Mucosa of descending colon (tissue), 3 donors: ENCODE measurements at regions not wholly inside any gene's neighbourhood (a gene's known extent, or its start where the extent isn't known, plus 50 kb on each side); places are given as distances from the start of the nearest gene placed in this dataset.

Source experiments
- ATAC-seq: fragments of 200-7000 bp; cut with Tn5 transposase; one replicate; pipeline ENCODE4 v1.9.1; 2020; ENCODE audit warnings: mild to moderate bottlenecking, moderate library complexity
- DNase-seq, 3 donors: peaks; one replicate each; pipeline ENCODE4 v3.0.0-alpha.2; 2020
- H3K36me3 ChIP-seq: fragments of 200-600 bp; one replicate; pipeline ENCODE4 v1.8.0; 2021; ENCODE audit warnings: low read depth, mild to moderate bottlenecking
- H3K4me1 ChIP-seq: fragments of 200-600 bp; one replicate; pipeline ENCODE4 v1.8.0; 2021; ENCODE audit warnings: low read depth, mild to moderate bottlenecking
- H3K4me3 ChIP-seq: fragments of 200-600 bp; one replicate; pipeline ENCODE4 v1.8.0; 2021; ENCODE audit warnings: mild to moderate bottlenecking
- H3K9me3 ChIP-seq: fragments of 200-600 bp; one replicate; pipeline ENCODE4 v1.8.0; 2021; ENCODE audit warnings: mild to moderate bottlenecking
- CTCF ChIP-seq: fragments of 200-600 bp; IDR thresholded peaks from one replicate; pipeline ENCODE4 v1.8.0; 2022; ENCODE audit warnings: antibody characterized with exemption, mild to moderate bottlenecking
- intact Hi-C, 2 donors: fragments of 100-400 bp; cut with DNase I in 1 of 2; cut with micrococcal nuclease in 1 of 2; formaldehyde crosslinking; loops; one replicate each; pipeline versions ENCODE4 v1.11.0 to v1.11.1; 2022; cut with DNase I, micrococcal nuclease
- donor health status: DM: no; HTN: no; CAD: no; lungs with moderate emphysema.
- donor health status: DM: no; HTN: no; CAD: no.
- donor health status: DM: no; HTN: yes; CAD: no.

GRCh38 chr13:70347947-70348620 is 239.8 kb upstream of the KLHL1 start:
- ATAC-seq: no peak
- DNase-seq: no peak
- TF ChIP-seq CTCF: no peak
- intact Hi-C loops: no loop called here
- no peaks in the 10 kb centered on the region for H3K36me3 ChIP-seq
- no peaks in the 10 kb centered on the region for H3K4me1 ChIP-seq
- H3K9me3 ChIP-seq: no peaks in the 10 kb centered on the region
- H3K4me3 ChIP-seq: no peak overlapping the region

- peak; percentile 11 for TF ChIP-seq CTCF
- intact Hi-C loops: loop anchor here in 1 of 2 donors (2.0 kb wide), 1 partner anchor 227 kb away; no protein-coding TSS in a partner anchor
- DNase-seq (peak in 2 of 3 donors; percentile 27 to 35), ATAC-seq (peak; percentile 78)
- Histone ChIP-seq H3K4me1 (no peaks in the 10 kb centered on the region), H3K9me3 (no peaks in the 10 kb centered on the region), H3K36me3 (no peaks in the 10 kb centered on the region), H3K4me3 (no peak overlapping the region)
Measured at GRCh38 chr13:70339738-70340137, 231.5 kb upstream of the KLHL1 start.

- no peak for ATAC-seq
- Histone ChIP-seq H3K9me3 (no peaks in the 10 kb centered on the region), H3K4me1 (no peaks in the 10 kb centered on the region), H3K4me3 (no peak overlapping the region), H3K36me3 (no peaks in the 10 kb centered on the region)
- TF ChIP-seq CTCF: no peak
- no peak for DNase-seq
- intact Hi-C loops: no loop called here
Measured at GRCh38 chr13:70338609-70339008, 230.4 kb upstream of the KLHL1 start.

GRCh38 chr13:70336866-70337265 is 228.6 kb upstream of the KLHL1 start:
- no peaks in the 10 kb centered on the region for H3K36me3 ChIP-seq
- no peak for TF ChIP-seq CTCF
- ATAC-seq (no peak), DNase-seq (no peak)
- H3K9me3 ChIP-seq: no peaks in the 10 kb centered on the region
- intact Hi-C loops: no loop called here
- H3K4me1 ChIP-seq: no peaks in the 10 kb centered on the region
- no peak overlapping the region for H3K4me3 ChIP-seq

- intact Hi-C loops: no loop called here
- Histone ChIP-seq H3K9me3 (no peaks in the 10 kb centered on the region), H3K4me3 (no peak overlapping the region), H3K4me1 (no peaks in the 10 kb centered on the region), H3K36me3 (no peaks in the 10 kb centered on the region)
- no peak for TF ChIP-seq CTCF
- ATAC-seq (no peak), DNase-seq (no peak)
Measured at GRCh38 chr13:70333752-70334151, 225.5 kb upstream of the KLHL1 start.
